ENCODE measurements at regions not wholly inside any gene's neighbourhood (a gene's known extent, or its start where the extent isn't known, plus 50 kb on each side); places are given as distances from the start of the nearest gene placed in this dataset.

GRCh38 chr1:165988817-165989216 is 161.4 kb downstream of the UCK2 start:
- Histone ChIP-seq H3K36me3 (ENCODE audit: insufficient read depth, low read length) (no peaks in the 10 kb centered on the region), H3K79me2 (ENCODE audit: insufficient read depth, low read length) (no peaks in the 10 kb centered on the region), H3K4me1 (ENCODE audit: insufficient read depth, low read length, severe bottlenecking) (no peaks in the 10 kb centered on the region), H3K9me3 (ENCODE audit: low read length) (no peaks in the 10 kb centered on the region), H4K20me1 (ENCODE audit: insufficient read depth, low read length) (no peaks in the 10 kb centered on the region), H3K27ac (ENCODE audit: low read depth, low read length, poor library complexity, severe bottlenecking) (no peak overlapping the region), H3F3A (ENCODE audit: insufficient read depth, low read length) (no peaks in the 10 kb centered on the region), H3K9ac (ENCODE audit: low read length) (no peak overlapping the region), H3K27me3 (ENCODE audit: insufficient read depth, low read length) (no peaks in the 10 kb centered on the region), H3K9me2 (ENCODE audit: low read depth, low read length) (no peaks in the 10 kb centered on the region), H3K4me3 (ENCODE audit: low read depth, low read length, poor library complexity, severe bottlenecking) (no peak overlapping the region), H2AFZ (ENCODE audit: low read length) (no peak overlapping the region), H3K4me2 (ENCODE audit: low read length) (no peak overlapping the region)
- no peak for TF ChIP-seq EZH2 (IDR thresholded peaks at IDR 0.05; ENCODE audit: borderline replicate concordance, low read length)
- TF ChIP-seq, protein P1, sequence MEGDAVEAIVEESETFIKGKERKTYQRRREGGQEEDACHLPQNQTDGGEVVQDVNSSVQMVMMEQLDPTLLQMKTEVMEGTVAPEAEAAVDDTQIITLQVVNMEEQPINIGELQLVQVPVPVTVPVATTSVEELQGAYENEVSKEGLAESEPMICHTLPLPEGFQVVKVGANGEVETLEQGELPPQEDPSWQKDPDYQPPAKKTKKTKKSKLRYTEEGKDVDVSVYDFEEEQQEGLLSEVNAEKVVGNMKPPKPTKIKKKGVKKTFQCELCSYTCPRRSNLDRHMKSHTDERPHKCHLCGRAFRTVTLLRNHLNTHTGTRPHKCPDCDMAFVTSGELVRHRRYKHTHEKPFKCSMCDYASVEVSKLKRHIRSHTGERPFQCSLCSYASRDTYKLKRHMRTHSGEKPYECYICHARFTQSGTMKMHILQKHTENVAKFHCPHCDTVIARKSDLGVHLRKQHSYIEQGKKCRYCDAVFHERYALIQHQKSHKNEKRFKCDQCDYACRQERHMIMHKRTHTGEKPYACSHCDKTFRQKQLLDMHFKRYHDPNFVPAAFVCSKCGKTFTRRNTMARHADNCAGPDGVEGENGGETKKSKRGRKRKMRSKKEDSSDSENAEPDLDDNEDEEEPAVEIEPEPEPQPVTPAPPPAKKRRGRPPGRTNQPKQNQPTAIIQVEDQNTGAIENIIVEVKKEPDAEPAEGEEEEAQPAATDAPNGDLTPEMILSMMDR (IDR thresholded peaks at IDR 0.05; ENCODE audit: low read length): no peak

DNA sequence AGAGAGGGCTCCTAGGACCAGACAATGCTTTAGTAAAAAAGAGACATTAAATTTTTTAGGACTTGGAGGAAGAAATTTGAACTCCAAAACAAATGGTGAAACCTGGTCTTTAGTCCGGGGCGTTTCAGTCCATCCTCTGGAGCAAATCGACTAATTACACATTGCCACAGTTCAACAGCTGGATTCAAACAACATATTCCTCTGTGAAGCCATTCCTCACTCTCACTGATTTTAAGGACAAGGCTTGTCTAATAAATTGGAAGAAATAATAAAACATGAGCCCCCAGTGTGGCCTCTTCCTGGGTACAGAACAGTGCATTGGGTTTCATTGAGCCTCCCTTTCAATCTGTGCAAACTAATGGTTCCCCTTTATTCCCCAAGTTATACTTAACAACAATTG is 165.1 kb downstream of the UCK2 start:
- Histone ChIP-seq H3K27ac (ENCODE audit: low read depth, low read length, poor library complexity, severe bottlenecking) (no peak overlapping the region), H2AFZ (ENCODE audit: low read length) (no peak overlapping the region), H3K4me1 (ENCODE audit: insufficient read depth, low read length, severe bottlenecking) (no peaks in the 10 kb centered on the region), H3K4me3 (ENCODE audit: low read depth, low read length, poor library complexity, severe bottlenecking) (no peak overlapping the region), H3K4me2 (ENCODE audit: low read length) (no peak overlapping the region), H3K9me3 (ENCODE audit: low read length) (no peaks in the 10 kb centered on the region), H3K9ac (ENCODE audit: low read length) (no peak overlapping the region), H3K79me2 (ENCODE audit: insufficient read depth, low read length) (no peaks in the 10 kb centered on the region), H3K36me3 (ENCODE audit: insufficient read depth, low read length) (no peaks in the 10 kb centered on the region), H3F3A (ENCODE audit: insufficient read depth, low read length) (no peaks in the 10 kb centered on the region), H3K27me3 (ENCODE audit: insufficient read depth, low read length) (no peaks in the 10 kb centered on the region), H3K9me2 (ENCODE audit: low read depth, low read length) (no peaks in the 10 kb centered on the region), H4K20me1 (ENCODE audit: insufficient read depth, low read length) (no peaks in the 10 kb centered on the region)
- TF ChIP-seq EZH2 (IDR thresholded peaks at IDR 0.05; ENCODE audit: borderline replicate concordance, low read length): no peak
- TF ChIP-seq, protein P1 (IDR thresholded peaks at IDR 0.05; ENCODE audit: low read length): no peak

GRCh38 chr1:165994107-165994506 is 166.7 kb downstream of the UCK2 start:
- H3K9ac ChIP-seq (ENCODE audit: low read length): no peak overlapping the region
- H3K9me2 ChIP-seq (ENCODE audit: low read depth, low read length): no peaks in the 10 kb centered on the region
- H3F3A ChIP-seq (ENCODE audit: insufficient read depth, low read length): no peaks in the 10 kb centered on the region
- TF ChIP-seq EZH2 (IDR thresholded peaks at IDR 0.05; ENCODE audit: borderline replicate concordance, low read length): no peak
- TF ChIP-seq, protein P1 (IDR thresholded peaks at IDR 0.05; ENCODE audit: low read length): no peak
- no peaks in the 10 kb centered on the region for H4K20me1 ChIP-seq (ENCODE audit: insufficient read depth, low read length)
- H3K27me3 ChIP-seq (ENCODE audit: insufficient read depth, low read length): no peaks in the 10 kb centered on the region
- no peak overlapping the region for H3K27ac ChIP-seq (ENCODE audit: low read depth, low read length, poor library complexity, severe bottlenecking)
- H3K36me3 ChIP-seq (ENCODE audit: insufficient read depth, low read length): no peaks in the 10 kb centered on the region
- H3K79me2 ChIP-seq (ENCODE audit: insufficient read depth, low read length): no peaks in the 10 kb centered on the region
- no peak overlapping the region for H2AFZ ChIP-seq (ENCODE audit: low read length)
- H3K4me3 ChIP-seq (ENCODE audit: low read depth, low read length, poor library complexity, severe bottlenecking): no peak overlapping the region
- no peak overlapping the region for H3K4me2 ChIP-seq (ENCODE audit: low read length)
- no peaks in the 10 kb centered on the region for H3K4me1 ChIP-seq (ENCODE audit: insufficient read depth, low read length, severe bottlenecking)
- H3K9me3 ChIP-seq (ENCODE audit: low read length): no peaks in the 10 kb centered on the region

Data from OCI-LY1 (cell line).